A673 (cell line): ENCODE measurements at regions not wholly inside any gene's neighbourhood (a gene's known extent, or its start where the extent isn't known, plus 50 kb on each side); places are given as distances from the start of the nearest gene placed in this dataset.

Experiments used
- BruUV-seq: library from RNA; stranded (reverse); fragments of 400-500 nt; replicated peaks from 2 replicates; lab custom pipeline; 2021; lab: Mats Ljungman, UMichigan
- CTCF ChIA-PET: fragments of 300-600 bp; sonication (Branson Sonifier 250); formaldehyde crosslinking; loops from one replicate; lab custom pipeline; 2022; ENCODE audit warnings: antibody characterized with exemption; lab: Charles Lee
- POLR2A ChIA-PET: fragments of 300-600 bp; sonication (Branson Sonifier 250); formaldehyde crosslinking; loops from one replicate; lab custom pipeline; 2022; ENCODE audit warnings: antibody characterized with exemption; ENCODE audit not compliant: low non-redundant PET; lab: Charles Lee
- DNase-seq: peaks from one replicate; pipeline ENCODE4 v3.0.0-alpha.2; 2015; ENCODE audit warnings: low spot score
- H3K27ac ChIP-seq: fragments of 200-600 bp; sonication (generic); 2 replicates; pipeline ENCODE4 v1.5.1; 2016; ENCODE audit warnings: mixed run types, low read depth, mild to moderate bottlenecking, mixed read lengths, antibody characterized with exemption, low read length; ENCODE audit not compliant: poor library complexity, severe bottlenecking
- H3K27me3 ChIP-seq: fragments of 200-600 bp; sonication (generic); replicated peaks from 2 replicates; pipeline ENCODE4 v1.6.1; 2017; ENCODE audit warnings: mixed run types, low read depth, mild to moderate bottlenecking, mixed read lengths, antibody characterized with exemption, low read length; ENCODE audit not compliant: insufficient read depth, poor library complexity
- H3K36me3 ChIP-seq: fragments of 200-600 bp; sonication (generic); 2 replicates; pipeline ENCODE4 v1.6.1; 2016; ENCODE audit warnings: mixed run types, mild to moderate bottlenecking, mixed read lengths, antibody characterized with exemption, low read length; ENCODE audit not compliant: insufficient read depth, poor library complexity, severe bottlenecking
- H3K4me1 ChIP-seq: fragments of 200-600 bp; sonication (generic); 2 replicates; pipeline ENCODE4 v1.6.1; 2017; ENCODE audit warnings: mixed run types, mild to moderate bottlenecking, mixed read lengths, antibody characterized with exemption, low read length; ENCODE audit not compliant: insufficient read depth, poor library complexity, severe bottlenecking
- H3K4me3 ChIP-seq: fragments of 200-600 bp; sonication (generic); 2 replicates; pipeline ENCODE4 v1.5.1; 2016; ENCODE audit warnings: low read depth, mixed run types, mild to moderate bottlenecking, mixed read lengths, low read length; ENCODE audit not compliant: poor library complexity, severe bottlenecking
- H3K9me3 ChIP-seq: fragments of 200-600 bp; sonication (generic); 2 replicates; pipeline ENCODE4 v1.6.1; 2016; ENCODE audit warnings: mixed run types, low read depth, mild to moderate bottlenecking, mixed read lengths, antibody characterized with exemption, low read length; ENCODE audit not compliant: poor library complexity, severe bottlenecking
- EZH2 ChIP-seq: fragments of 200-600 bp; sonication (generic); IDR thresholded peaks from 2 replicates; pipeline ENCODE4 v1.6.1; 2017; ENCODE audit warnings: borderline replicate concordance, low read depth, mild to moderate bottlenecking, mixed read lengths, antibody characterized with exemption, low read length; ENCODE audit not compliant: poor library complexity, severe bottlenecking
- intact Hi-C: fragments of 100-400 bp; cut with micrococcal nuclease; formaldehyde crosslinking; loops from one replicate; pipeline ENCODE4 v1.10.0; 2022; ENCODE audit not compliant: unreplicated experiment
- TF ChIP-seq, protein P1 (sequence below): fragments of 300-800, 200-600 bp; sonication (generic); conservative IDR thresholded peaks from 2 replicates; pipeline ENCODE4 v1.5.1; 2017; ENCODE audit warnings: low read depth, mild to moderate bottlenecking, antibody characterized with exemption, low read length, moderate library complexity, mixed read lengths

- ChIA-PET POLR2A (no interaction called here), CTCF (no interaction called here)
- Histone ChIP-seq H3K27me3 (no peaks in the 10 kb centered on the region), H3K4me3 (no peak overlapping the region), H3K27ac (no peak overlapping the region), H3K4me1 (no peaks in the 10 kb centered on the region), H3K9me3 (peaks cover 10% of the 10 kb centered on the region), H3K36me3 (no peaks in the 10 kb centered on the region)
- BruUV-seq: no TSS peak
- TF ChIP-seq, protein P1, sequence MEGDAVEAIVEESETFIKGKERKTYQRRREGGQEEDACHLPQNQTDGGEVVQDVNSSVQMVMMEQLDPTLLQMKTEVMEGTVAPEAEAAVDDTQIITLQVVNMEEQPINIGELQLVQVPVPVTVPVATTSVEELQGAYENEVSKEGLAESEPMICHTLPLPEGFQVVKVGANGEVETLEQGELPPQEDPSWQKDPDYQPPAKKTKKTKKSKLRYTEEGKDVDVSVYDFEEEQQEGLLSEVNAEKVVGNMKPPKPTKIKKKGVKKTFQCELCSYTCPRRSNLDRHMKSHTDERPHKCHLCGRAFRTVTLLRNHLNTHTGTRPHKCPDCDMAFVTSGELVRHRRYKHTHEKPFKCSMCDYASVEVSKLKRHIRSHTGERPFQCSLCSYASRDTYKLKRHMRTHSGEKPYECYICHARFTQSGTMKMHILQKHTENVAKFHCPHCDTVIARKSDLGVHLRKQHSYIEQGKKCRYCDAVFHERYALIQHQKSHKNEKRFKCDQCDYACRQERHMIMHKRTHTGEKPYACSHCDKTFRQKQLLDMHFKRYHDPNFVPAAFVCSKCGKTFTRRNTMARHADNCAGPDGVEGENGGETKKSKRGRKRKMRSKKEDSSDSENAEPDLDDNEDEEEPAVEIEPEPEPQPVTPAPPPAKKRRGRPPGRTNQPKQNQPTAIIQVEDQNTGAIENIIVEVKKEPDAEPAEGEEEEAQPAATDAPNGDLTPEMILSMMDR: no peak
- no peak for TF ChIP-seq EZH2
- DNase-seq: peak; percentile 20
- intact Hi-C loops: no loop called here
These were observed 564.0 kb upstream of the KLF4 start for GRCh38 chr9:108053555-108054061.

GRCh38 chr9:108052431-108053080 lies 563.0 kb upstream of the KLF4 start:
- intact Hi-C loops: no loop called here
- TF ChIP-seq, protein P1: no peak
- no peak for TF ChIP-seq EZH2
- H3K36me3 ChIP-seq: no peaks in the 10 kb centered on the region
- no TSS peak for BruUV-seq
- no peaks in the 10 kb centered on the region for H3K4me1 ChIP-seq
- H3K9me3 ChIP-seq: peaks cover 10% of the 10 kb centered on the region
- DNase-seq: no peak
- no peak overlapping the region for H3K27ac ChIP-seq
- H3K4me3 ChIP-seq: no peak overlapping the region
- ChIA-PET POLR2A (no interaction called here), CTCF (no interaction called here)
- no peaks in the 10 kb centered on the region for H3K27me3 ChIP-seq

GRCh38 chr9:108050894-108051293 lies 561.3 kb upstream of the KLF4 start:
- DNase-seq: no peak
- Histone ChIP-seq H3K9me3 (peaks cover 6% of the 10 kb centered on the region), H3K36me3 (no peaks in the 10 kb centered on the region), H3K27me3 (no peaks in the 10 kb centered on the region), H3K4me1 (no peaks in the 10 kb centered on the region), H3K27ac (no peak overlapping the region), H3K4me3 (no peak overlapping the region)
- TF ChIP-seq, protein P1: no peak
- no peak for TF ChIP-seq EZH2
- intact Hi-C loops: no loop called here
- no TSS peak for BruUV-seq
- CTCF ChIA-PET: no interaction called here
- POLR2A ChIA-PET: no interaction called here
